ENCODE measurements at regions not wholly inside any gene's neighbourhood (a gene's known extent, or its start where the extent isn't known, plus 50 kb on each side); places are given as distances from the start of the nearest gene placed in this dataset.

DNA sequence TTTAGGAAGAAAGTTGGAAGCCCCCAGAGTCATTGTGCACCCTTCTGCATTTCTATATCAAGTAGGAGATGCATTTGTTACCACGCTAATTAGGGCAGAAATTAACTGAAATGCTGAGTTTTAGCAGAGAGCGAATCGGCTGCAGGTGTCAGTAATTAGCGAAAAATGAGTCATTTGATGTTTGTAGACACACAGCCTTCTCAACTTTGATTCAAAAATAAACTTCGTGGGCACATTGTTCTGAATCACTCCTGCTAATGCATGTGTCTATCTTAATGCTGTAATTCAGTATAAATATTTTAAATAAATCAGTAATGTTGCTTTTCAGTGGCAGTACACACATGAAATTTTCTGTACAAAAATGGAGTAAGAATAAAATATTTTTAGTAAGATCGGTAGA is 109.5 kb upstream of the CARD11 start:
- no peaks in the 10 kb centered on the region for H3K9me3 ChIP-seq
- ATAC-seq (no peak), DNase-seq (no peak)
- H3K27me3 ChIP-seq, result peaks cover 0 to 9% (median 0%) of the 10 kb centered on the region in 9 donors
- no peaks in the 10 kb centered on the region for H3K36me3 ChIP-seq
- WGBS, 4 donors, result 80 to 85% (median 83%) methylated on average over 6 of the region's 6 CpGs
- H3K27ac ChIP-seq, result no peak overlapping the region
- no peaks in the 10 kb centered on the region for H3K4me1 ChIP-seq
- TF ChIP-seq POLR2A (IDR thresholded peaks at IDR 0.05), result no peak
- intact Hi-C loops (cut with DNase I), result loop anchor here in 5 of 10 donors (10.0 kb wide), 2 partner anchors 288 to 478 kb away; no protein-coding TSS in a partner anchor
- no peak overlapping the region for H3K4me3 ChIP-seq

DNA sequence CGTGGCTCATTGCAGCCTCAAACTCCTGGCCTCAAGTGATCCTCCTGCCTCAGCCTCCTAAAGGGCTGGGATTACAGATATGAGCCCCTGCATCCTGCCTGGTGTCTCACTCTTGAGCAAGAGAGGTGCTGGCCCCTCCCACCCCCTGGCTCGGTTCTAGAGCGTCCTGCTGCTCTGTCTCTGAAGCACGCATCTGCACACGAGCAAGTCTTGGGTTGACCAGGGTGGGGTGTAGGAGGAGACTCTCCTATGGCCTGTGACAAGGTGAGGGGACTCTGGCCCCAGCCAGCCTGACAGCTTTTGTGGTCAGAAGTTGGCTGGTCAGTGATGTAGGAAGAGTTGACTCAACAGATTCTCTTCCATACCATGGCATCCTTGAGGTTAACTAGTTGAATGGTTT is 110.7 kb upstream of the CARD11 start:
- WGBS, 4 donors, result 83 to 96% (median 86%) methylated on average over 5 of the region's 5 CpGs
- intact Hi-C loops (cut with DNase I), result loop anchor here in 6 of 10 donors (2.0 to 10.0 kb wide), 3 partner anchors 290 to 480 kb away; no protein-coding TSS in a partner anchor
- H3K4me3 ChIP-seq, result no peak overlapping the region
- no peaks in the 10 kb centered on the region for H3K4me1 ChIP-seq
- no peaks in the 10 kb centered on the region for H3K9me3 ChIP-seq
- H3K27ac ChIP-seq, result no peak overlapping the region
- TF ChIP-seq, protein P1, sequence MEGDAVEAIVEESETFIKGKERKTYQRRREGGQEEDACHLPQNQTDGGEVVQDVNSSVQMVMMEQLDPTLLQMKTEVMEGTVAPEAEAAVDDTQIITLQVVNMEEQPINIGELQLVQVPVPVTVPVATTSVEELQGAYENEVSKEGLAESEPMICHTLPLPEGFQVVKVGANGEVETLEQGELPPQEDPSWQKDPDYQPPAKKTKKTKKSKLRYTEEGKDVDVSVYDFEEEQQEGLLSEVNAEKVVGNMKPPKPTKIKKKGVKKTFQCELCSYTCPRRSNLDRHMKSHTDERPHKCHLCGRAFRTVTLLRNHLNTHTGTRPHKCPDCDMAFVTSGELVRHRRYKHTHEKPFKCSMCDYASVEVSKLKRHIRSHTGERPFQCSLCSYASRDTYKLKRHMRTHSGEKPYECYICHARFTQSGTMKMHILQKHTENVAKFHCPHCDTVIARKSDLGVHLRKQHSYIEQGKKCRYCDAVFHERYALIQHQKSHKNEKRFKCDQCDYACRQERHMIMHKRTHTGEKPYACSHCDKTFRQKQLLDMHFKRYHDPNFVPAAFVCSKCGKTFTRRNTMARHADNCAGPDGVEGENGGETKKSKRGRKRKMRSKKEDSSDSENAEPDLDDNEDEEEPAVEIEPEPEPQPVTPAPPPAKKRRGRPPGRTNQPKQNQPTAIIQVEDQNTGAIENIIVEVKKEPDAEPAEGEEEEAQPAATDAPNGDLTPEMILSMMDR (IDR thresholded peaks at IDR 0.05), result no peak
- TF ChIP-seq POLR2A (IDR thresholded peaks at IDR 0.05), result no peak
- no peaks in the 10 kb centered on the region for H3K36me3 ChIP-seq
- no peak for DNase-seq
- no peak for ATAC-seq
- peaks cover 0 to 9% (median 0%) of the 10 kb centered on the region in 9 donors for H3K27me3 ChIP-seq

DNA sequence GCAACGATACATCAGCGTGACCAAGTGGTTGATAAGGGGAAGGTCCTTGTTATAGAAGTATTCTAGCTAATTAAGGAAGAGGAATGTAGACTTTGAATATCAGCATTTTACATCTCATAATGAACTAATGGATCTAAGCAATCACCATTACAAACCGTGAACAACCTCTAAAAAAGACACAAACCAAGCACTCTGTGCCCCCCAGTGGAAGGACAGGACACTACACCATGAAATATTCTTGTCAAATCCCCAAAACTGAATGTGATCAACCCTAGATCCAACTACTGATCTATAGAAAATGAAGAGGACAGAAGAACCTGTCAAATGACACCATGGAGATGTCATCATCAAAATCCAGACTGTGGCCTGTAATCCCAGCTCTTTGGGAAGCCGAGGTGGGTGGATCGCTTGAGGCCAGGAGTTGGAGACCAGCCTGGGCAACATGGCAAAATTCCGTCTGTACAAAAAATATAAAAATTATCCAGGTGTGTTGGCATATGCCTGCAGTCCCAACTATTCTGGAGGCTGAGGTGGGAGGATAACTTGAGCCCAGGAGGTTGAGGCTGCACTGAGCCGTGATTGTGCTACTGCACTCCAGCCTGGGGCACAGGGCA is 111.3 kb upstream of the CARD11 start:
- intact Hi-C loops (cut with DNase I), result loop anchor here in 7 of 10 donors (2.0 to 10.0 kb wide), 5 partner anchors 288 to 483 kb away; no protein-coding TSS in a partner anchor
- no peaks in the 10 kb centered on the region for H3K4me1 ChIP-seq
- no peak for ATAC-seq
- peaks cover 0 to 9% (median 0%) of the 10 kb centered on the region in 9 donors for H3K27me3 ChIP-seq
- TF ChIP-seq, protein P1 (IDR thresholded peaks at IDR 0.05), result peak; percentile 31 to 68 (median 49)
- TF ChIP-seq POLR2A (IDR thresholded peaks at IDR 0.05), result no peak
- H3K9me3 ChIP-seq, result no peaks in the 10 kb centered on the region
- H3K4me3 ChIP-seq, result no peak overlapping the region
- no peak overlapping the region for H3K27ac ChIP-seq
- WGBS, 4 donors, result 71 to 81% (median 75%) methylated on average over 7 of the region's 7 CpGs
- no peaks in the 10 kb centered on the region for H3K36me3 ChIP-seq
- DNase-seq, result no peak

DNA sequence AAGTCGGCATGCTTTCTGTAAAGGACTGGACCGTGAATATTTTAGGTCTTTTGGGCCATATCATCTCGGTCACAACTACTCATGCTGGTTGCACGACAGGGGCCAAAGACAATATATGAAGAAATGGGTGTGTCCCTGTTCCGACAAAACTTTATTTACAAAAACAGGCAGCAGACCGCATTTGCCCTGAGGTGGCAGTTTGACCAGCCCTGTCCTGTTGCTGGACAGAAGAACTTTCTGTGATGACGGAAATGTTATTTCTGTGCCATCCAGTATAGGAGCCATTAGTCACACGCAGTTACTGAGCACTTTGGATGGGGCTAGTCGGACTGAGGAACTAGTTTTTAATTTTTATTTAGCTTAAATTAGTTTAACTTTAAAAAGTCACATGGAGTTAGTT is 112.8 kb upstream of the CARD11 start:
- intact Hi-C loops (cut with DNase I), result loop anchor here in 6 of 10 donors (5.0 to 10.0 kb wide), 4 partner anchors 289 to 484 kb away; no protein-coding TSS in a partner anchor
- no peak for TF ChIP-seq POLR2A (IDR thresholded peaks at IDR 0.05)
- TF ChIP-seq, protein P1 (IDR thresholded peaks at IDR 0.05), result no peak
- H3K9me3 ChIP-seq, result no peaks in the 10 kb centered on the region
- WGBS, 4 donors, result 79 to 89% (median 83%) methylated on average over 9 of the region's 9 CpGs
- H3K36me3 ChIP-seq, result no peaks in the 10 kb centered on the region
- H3K27me3 ChIP-seq, result peaks cover 0 to 9% (median 0%) of the 10 kb centered on the region in 9 donors
- DNase-seq (no peak), ATAC-seq (no peak)
- no peak overlapping the region for H3K27ac ChIP-seq
- H3K4me1 ChIP-seq, result no peaks in the 10 kb centered on the region
- H3K4me3 ChIP-seq, result no peak overlapping the region
